PC-3 (cell line): ENCODE measurements at regions not wholly inside any gene's neighbourhood (a gene's known extent, or its start where the extent isn't known, plus 50 kb on each side); places are given as distances from the start of the nearest gene placed in this dataset.

Experiments
- EZH2 ChIP-seq: fragments of 300-600 bp; sonication (generic); IDR thresholded peaks from one replicate; pipeline ENCODE4 v1.6.1; 2017; ENCODE audit warnings: antibody characterized with exemption, mild to moderate bottlenecking, low read length; ENCODE audit not compliant: unreplicated experiment
- TF ChIP-seq, protein P1 (sequence below): fragments of 300-600 bp; sonication (generic); conservative IDR thresholded peaks from 2 replicates; pipeline ENCODE4 v1.5.1; 2017; ENCODE audit warnings: antibody characterized with exemption, low read depth, mild to moderate bottlenecking, low read length

GRCh38 chr6:142695016-142695415, 250.0 kb downstream of the HIVEP2 start:
- TF ChIP-seq, protein P1, sequence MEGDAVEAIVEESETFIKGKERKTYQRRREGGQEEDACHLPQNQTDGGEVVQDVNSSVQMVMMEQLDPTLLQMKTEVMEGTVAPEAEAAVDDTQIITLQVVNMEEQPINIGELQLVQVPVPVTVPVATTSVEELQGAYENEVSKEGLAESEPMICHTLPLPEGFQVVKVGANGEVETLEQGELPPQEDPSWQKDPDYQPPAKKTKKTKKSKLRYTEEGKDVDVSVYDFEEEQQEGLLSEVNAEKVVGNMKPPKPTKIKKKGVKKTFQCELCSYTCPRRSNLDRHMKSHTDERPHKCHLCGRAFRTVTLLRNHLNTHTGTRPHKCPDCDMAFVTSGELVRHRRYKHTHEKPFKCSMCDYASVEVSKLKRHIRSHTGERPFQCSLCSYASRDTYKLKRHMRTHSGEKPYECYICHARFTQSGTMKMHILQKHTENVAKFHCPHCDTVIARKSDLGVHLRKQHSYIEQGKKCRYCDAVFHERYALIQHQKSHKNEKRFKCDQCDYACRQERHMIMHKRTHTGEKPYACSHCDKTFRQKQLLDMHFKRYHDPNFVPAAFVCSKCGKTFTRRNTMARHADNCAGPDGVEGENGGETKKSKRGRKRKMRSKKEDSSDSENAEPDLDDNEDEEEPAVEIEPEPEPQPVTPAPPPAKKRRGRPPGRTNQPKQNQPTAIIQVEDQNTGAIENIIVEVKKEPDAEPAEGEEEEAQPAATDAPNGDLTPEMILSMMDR = no peak
- TF ChIP-seq EZH2 = no peak
